OCI-LY1 (cell line): ENCODE measurements at regions not wholly inside any gene's neighbourhood (a gene's known extent, or its start where the extent isn't known, plus 50 kb on each side); places are given as distances from the start of the nearest gene placed in this dataset.

ENCODE experiments used
- CTCF ChIP-seq: fragments of 200-600 bp; sonication (generic), shearing (Covaris generic); IDR thresholded peaks from 2 replicates; pipeline ENCODE4 v1.5.1; 2017; ENCODE audit warnings: mild to moderate bottlenecking, antibody characterized with exemption, low read length, moderate library complexity, mixed read lengths
- EZH2 ChIP-seq: fragments of 200-600 bp; sonication (generic), shearing (Covaris generic); IDR thresholded peaks from 2 replicates; pipeline ENCODE4 v1.8.0; 2017; ENCODE audit warnings: borderline replicate concordance, mixed run types, mild to moderate bottlenecking, antibody characterized with exemption, low read length, moderate library complexity, mixed read lengths

DNA sequence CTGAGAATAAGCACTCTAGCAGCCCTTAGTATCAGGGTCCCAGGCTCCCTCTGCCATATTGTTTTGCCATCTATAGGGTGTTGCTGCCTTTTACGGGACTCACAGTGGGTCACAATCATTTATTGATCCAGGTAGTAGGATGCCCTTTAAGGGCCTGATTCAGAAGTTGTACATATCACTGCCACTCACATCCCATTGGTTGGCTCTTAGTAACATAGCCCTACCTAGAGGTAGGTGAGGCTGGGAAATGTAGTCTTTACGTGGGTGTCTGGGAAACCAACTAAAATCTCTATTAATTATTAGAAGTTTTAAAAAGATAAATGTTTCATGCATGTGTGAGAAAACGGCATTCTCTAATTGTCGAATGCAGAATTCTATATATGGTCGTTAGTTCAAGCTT, 78.8 kb upstream of the ATP5PO start:
- no peak for TF ChIP-seq CTCF
- no peak for TF ChIP-seq EZH2
